Epithelial cell of proximal tubule (primary cell): ENCODE measurements at regions not wholly inside any gene's neighbourhood (a gene's known extent, or its start where the extent isn't known, plus 50 kb on each side); places are given as distances from the start of the nearest gene placed in this dataset.

Experiments used
- DNase-seq: peaks from one replicate; pipeline ENCODE4 v3.0.0-alpha.2; 2011; ENCODE audit warnings: low read depth
- H3K4me3 ChIP-seq: 2 replicates; pipeline ENCODE4 v1.5.1; 2011; ENCODE audit warnings: low read depth, mild to moderate bottlenecking, low read length
- CTCF ChIP-seq: conservative IDR thresholded peaks from 2 replicates; pipeline ENCODE4 v1.5.1; 2012; ENCODE audit warnings: low read depth, mild to moderate bottlenecking, low read length

GRCh38 chr6:114783083-114783482, 440.3 kb upstream of the HS3ST5 start:
- no peak for DNase-seq
- H3K4me3 ChIP-seq: no peak overlapping the region
- TF ChIP-seq CTCF: no peak

GRCh38 chr6:114764866-114765265, 422.0 kb upstream of the HS3ST5 start:
- no peak for TF ChIP-seq CTCF
- DNase-seq: no peak
- no peak overlapping the region for H3K4me3 ChIP-seq

- TF ChIP-seq CTCF: no peak
- DNase-seq: no peak
- H3K4me3 ChIP-seq: no peak overlapping the region
These were observed 419.3 kb upstream of the HS3ST5 start for GRCh38 chr6:114762145-114762544.

- DNase-seq: peak; percentile 6
- H3K4me3 ChIP-seq: no peak overlapping the region
- peak; percentile 83 for TF ChIP-seq CTCF
These were observed 405.3 kb upstream of the HS3ST5 start for GRCh38 chr6:114747995-114748625.

GRCh38 chr6:114740547-114740946, 397.7 kb upstream of the HS3ST5 start:
- no peak overlapping the region for H3K4me3 ChIP-seq
- no peak for TF ChIP-seq CTCF
- DNase-seq: no peak

- no peak for DNase-seq
- no peak for TF ChIP-seq CTCF
These were observed 396.8 kb upstream of the HS3ST5 start for GRCh38 chr6:114739656-114740055.

GRCh38 chr6:114735025-114735735, 392.4 kb upstream of the HS3ST5 start:
- no peak for TF ChIP-seq CTCF

More at GRCh38 chr6:114739656-114740055, 396.8 kb upstream of the HS3ST5 start:
- H3K4me3 ChIP-seq: no peak overlapping the region

More at GRCh38 chr6:114735025-114735735, 392.4 kb upstream of the HS3ST5 start:
- H3K4me3 ChIP-seq: no peak overlapping the region
- no peak for DNase-seq
